H9 (cell line): ENCODE measurements at regions not wholly inside any gene's neighbourhood (a gene's known extent, or its start where the extent isn't known, plus 50 kb on each side); places are given as distances from the start of the nearest gene placed in this dataset.

ENCODE experiments used
- DNase-seq: peaks from one replicate; pipeline ENCODE4 v3.0.0-alpha.2; 2017
- H2AFZ ChIP-seq: one replicate; pipeline ENCODE4 v1.6.1; 2013; ENCODE audit warnings: mild to moderate bottlenecking, low read length, control low read depth, moderate library complexity
- H2AK5ac ChIP-seq: 2 replicates; pipeline ENCODE4 v1.6.1; 2013; ENCODE audit warnings: low read length, control low read depth, mixed read lengths; ENCODE audit not compliant: insufficient read length
- H2BK120ac ChIP-seq: one replicate; pipeline ENCODE4 v1.6.1; 2013; ENCODE audit warnings: low read depth, mild to moderate bottlenecking, low read length, control low read depth, inconsistent platforms; ENCODE audit not compliant: poor library complexity, severe bottlenecking
- H2BK12ac ChIP-seq: 2 replicates; pipeline ENCODE4 v1.6.1; 2013; ENCODE audit warnings: low read length, control low read depth, mixed read lengths, low read depth; ENCODE audit not compliant: insufficient read length
- H2BK15ac ChIP-seq: 2 replicates; pipeline ENCODE4 v1.6.1; 2013; ENCODE audit warnings: low read depth, low read length, control low read depth
- H2BK20ac ChIP-seq: one replicate; pipeline ENCODE4 v1.6.1; 2013; ENCODE audit warnings: low read depth, mild to moderate bottlenecking, low read length, control low read depth, inconsistent platforms; ENCODE audit not compliant: poor library complexity, severe bottlenecking
- H2BK5ac ChIP-seq: 2 replicates; pipeline ENCODE4 v1.6.1; 2013; ENCODE audit warnings: low read length, control low read depth, mixed read lengths; ENCODE audit not compliant: insufficient read length
- H3K14ac ChIP-seq: 2 replicates; pipeline ENCODE4 v1.6.1; 2013; ENCODE audit warnings: low read length, control low read depth; ENCODE audit not compliant: insufficient read depth
- H3K18ac ChIP-seq: 2 replicates; pipeline ENCODE4 v1.6.1; 2013; ENCODE audit warnings: low read depth, mild to moderate bottlenecking, mixed read lengths, low read length, control low read depth; ENCODE audit not compliant: insufficient read length
- H3K23ac ChIP-seq: 2 replicates; pipeline ENCODE4 v1.6.1; 2013; ENCODE audit warnings: low read length, control low read depth, mixed read lengths, low read depth; ENCODE audit not compliant: insufficient read length
- H3K23me2 ChIP-seq: 2 replicates; pipeline ENCODE4 v1.6.1; 2013; ENCODE audit warnings: low read depth, mild to moderate bottlenecking, mixed read lengths, low read length, control low read depth; ENCODE audit not compliant: insufficient read length, poor library complexity, severe bottlenecking
- H3K27ac ChIP-seq: 2 replicates; pipeline ENCODE4 v1.5.1; 2013; ENCODE audit warnings: low read length, control low read depth, mixed read lengths, low read depth; ENCODE audit not compliant: insufficient read length
- H3K27me3 ChIP-seq: 2 replicates; pipeline ENCODE4 v1.6.1; 2013; ENCODE audit warnings: low read length, control low read depth, inconsistent platforms; ENCODE audit not compliant: insufficient read depth
- H3K4ac ChIP-seq: 2 replicates; pipeline ENCODE4 v1.6.1; 2013; ENCODE audit warnings: low read depth, mild to moderate bottlenecking, control low read depth, inconsistent platforms, low read length, moderate library complexity
- H3K4me1 ChIP-seq: 2 replicates; pipeline ENCODE4 v1.6.1; 2013; ENCODE audit warnings: low read length, control low read depth, inconsistent platforms; ENCODE audit not compliant: insufficient read depth
- H3K4me2 ChIP-seq: 2 replicates; pipeline ENCODE4 v1.6.1; 2013; ENCODE audit warnings: low read length, control low read depth, mixed read lengths; ENCODE audit not compliant: insufficient read length, insufficient read depth
- H3K56ac ChIP-seq: 2 replicates; pipeline ENCODE4 v1.6.1; 2013; ENCODE audit warnings: low read depth, mild to moderate bottlenecking, mixed read lengths, low read length, control low read depth; ENCODE audit not compliant: insufficient read length
- H3K79me1 ChIP-seq: 2 replicates; pipeline ENCODE4 v1.6.1; 2013; ENCODE audit warnings: low read depth, mild to moderate bottlenecking, moderate library complexity, low read length, control low read depth, inconsistent platforms; ENCODE audit not compliant: insufficient read depth, poor library complexity, severe bottlenecking
- H3K79me2 ChIP-seq: 2 replicates; pipeline ENCODE4 v1.6.1; 2013; ENCODE audit warnings: low read length, control low read depth, inconsistent platforms; ENCODE audit not compliant: insufficient read depth
- H3K9ac ChIP-seq: 2 replicates; pipeline ENCODE4 v1.6.1; 2013; ENCODE audit warnings: low read length, control low read depth, mixed read lengths; ENCODE audit not compliant: insufficient read length; ENCODE audit errors: extremely low read depth
- H3K9me3 ChIP-seq: one replicate; pipeline ENCODE4 v1.6.1; 2013; ENCODE audit warnings: low read depth, low read length, inconsistent platforms; ENCODE audit not compliant: control insufficient read depth
- H3T11ph ChIP-seq: one replicate; pipeline ENCODE4 v1.6.1; 2013; ENCODE audit warnings: mild to moderate bottlenecking, low read length, control low read depth, inconsistent platforms
- H4K20me1 ChIP-seq: one replicate; pipeline ENCODE4 v1.6.1; 2013; ENCODE audit not compliant: control insufficient read depth, insufficient read length, insufficient read depth
- H4K5ac ChIP-seq: 2 replicates; pipeline ENCODE4 v1.6.1; 2013; ENCODE audit warnings: low read depth, mild to moderate bottlenecking, mixed read lengths, low read length, control low read depth; ENCODE audit not compliant: insufficient read length
- H4K8ac ChIP-seq: replicated peaks from 2 replicates; pipeline ENCODE4 v1.6.1; 2013; ENCODE audit warnings: low read length, control low read depth, mixed read lengths, low read depth; ENCODE audit not compliant: insufficient read length
- H4K91ac ChIP-seq: 2 replicates; pipeline ENCODE4 v1.6.1; 2013; ENCODE audit warnings: low read depth, mild to moderate bottlenecking, moderate library complexity, mixed read lengths, low read length, control low read depth; ENCODE audit not compliant: insufficient read length
- H3K27ac Mint-ChIP-seq, 3 experiments: 2 replicates in 2 of 3; 3 replicates in 1 of 3; pipeline ENCODE4 v1.8.0; 2020 to 2021; ENCODE audit warnings: mixed read lengths in 3 of 3, mild to moderate bottlenecking in 1 of 3, moderate library complexity in 1 of 3
- H3K27me3 Mint-ChIP-seq: 2 replicates; pipeline ENCODE4 v1.8.0; 2021; ENCODE audit warnings: low read depth, mild to moderate bottlenecking, moderate library complexity, mixed read lengths
- H3K36me3 Mint-ChIP-seq, 3 experiments: 2 replicates in 2 of 3; 3 replicates in 1 of 3; pipeline ENCODE4 v1.8.0; 2020 to 2021; ENCODE audit warnings: low read depth in 3 of 3, mixed read lengths in 3 of 3; ENCODE audit not compliant: insufficient read depth in 1 of 3
- H3K4me1 Mint-ChIP-seq, 2 experiments: 2 replicates each; pipeline ENCODE4 v1.8.0; 2020; ENCODE audit warnings: mixed read lengths in 2 of 2
- H3K4me3 Mint-ChIP-seq, 2 experiments: 2 replicates in 1 of 2; 3 replicates in 1 of 2; pipeline ENCODE4 v1.8.0; 2020 to 2021; ENCODE audit warnings: mild to moderate bottlenecking in 2 of 2, mixed read lengths in 2 of 2, moderate library complexity in 1 of 2
- H3K9me3 Mint-ChIP-seq, 2 experiments: 2 replicates in 1 of 2; 3 replicates in 1 of 2; pipeline ENCODE4 v1.8.0; 2020; ENCODE audit warnings: mild to moderate bottlenecking in 2 of 2, mixed read lengths in 2 of 2, moderate library complexity in 1 of 2
- CTCF ChIP-seq: fragments of 200-600 bp; sonication (generic); conservative IDR thresholded peaks from 3 replicates; pipeline ENCODE4 v1.8.0; 2021; ENCODE audit warnings: antibody characterized with exemption, mild to moderate bottlenecking
- WGBS: extraction: QIAGEN DNeasy Blood & Tissue Kit; methylation state at CpG from one replicate; pipeline ENCODE4 v1.1.7; 2013; ENCODE audit warnings: missing lambda C conversion rate, low lambda C conversion rate, mixed read lengths; ENCODE audit not compliant: insufficient read length; ENCODE audit errors: extremely low coverage; 5-methylcytosine and 5-hydroxymethylcytosine counted together

GRCh38 chr7:17546189-17546588 is 247.7 kb downstream of the AHR start:
- no CpG with 5 or more reads among the region's 3 CpGs for WGBS
- Histone ChIP-seq H4K8ac (no peak overlapping the region), H3K79me1 (no peaks in the 10 kb centered on the region), H3K56ac (no peak overlapping the region), H3T11ph (no peak overlapping the region), H2AK5ac (no peak overlapping the region), H4K20me1 (no peaks in the 10 kb centered on the region), H3K4ac (no peak overlapping the region), H3K9ac (no peak overlapping the region), H3K79me2 (no peaks in the 10 kb centered on the region), H3K23ac (no peak overlapping the region), H4K91ac (no peak overlapping the region), H2BK20ac (no peak overlapping the region), H2BK120ac (no peak overlapping the region), H3K4me1 (no peaks in the 10 kb centered on the region), H3K4me2 (no peak overlapping the region), H3K27me3 (no peaks in the 10 kb centered on the region), H3K27ac (no peak overlapping the region), H2BK15ac (no peak overlapping the region), H3K14ac (no peak overlapping the region), H3K18ac (no peak overlapping the region), H2AFZ (no peak overlapping the region), H2BK5ac (no peak overlapping the region), H3K9me3 (no peaks in the 10 kb centered on the region), H4K5ac (no peak overlapping the region), H3K23me2 (no peaks in the 10 kb centered on the region), H2BK12ac (no peak overlapping the region)
- no peaks in the 10 kb centered on the region; a peak in 1 of 5 replicates for H3K9me3 Mint-ChIP-seq
- no peaks in the 10 kb centered on the region for H3K4me1 Mint-ChIP-seq
- H3K36me3 Mint-ChIP-seq: no peaks in the 10 kb centered on the region
- DNase-seq: no peak
- no peaks in the 10 kb centered on the region for H3K27me3 Mint-ChIP-seq
- TF ChIP-seq CTCF: no peak
- no peak overlapping the region for H3K27ac Mint-ChIP-seq
- no peak overlapping the region for H3K4me3 Mint-ChIP-seq
